MM.1S (cell line): ENCODE measurements at regions not wholly inside any gene's neighbourhood (a gene's known extent, or its start where the extent isn't known, plus 50 kb on each side); places are given as distances from the start of the nearest gene placed in this dataset.

ENCODE experiments used
- DNase-seq: peaks from one replicate; pipeline ENCODE4 v3.0.0-alpha.2; 2015
- H2AFZ ChIP-seq: fragments of 300-600 bp; sonication (generic); 2 replicates; pipeline ENCODE4 v1.6.0; 2016; ENCODE audit warnings: antibody characterized with exemption, low read length
- H3F3A ChIP-seq: fragments of 300-600 bp; sonication (generic); 2 replicates; pipeline ENCODE4 v1.6.1; 2016; ENCODE audit warnings: mild to moderate bottlenecking, antibody characterized with exemption, low read length, moderate library complexity, mixed read lengths; ENCODE audit not compliant: insufficient read depth
- H3K27ac ChIP-seq: fragments of 300-600 bp; sonication (generic); 2 replicates; pipeline ENCODE4 v1.5.1; 2016; ENCODE audit warnings: mild to moderate bottlenecking, low read length
- H3K27me3 ChIP-seq: fragments of 300-600 bp; sonication (generic); replicated peaks from 2 replicates; pipeline ENCODE4 v1.6.0; 2016; ENCODE audit warnings: low read length; ENCODE audit not compliant: insufficient read depth
- H3K36me3 ChIP-seq: fragments of 300-600 bp; sonication (generic); replicated peaks from 2 replicates; pipeline ENCODE4 v1.6.1; 2016; ENCODE audit warnings: mild to moderate bottlenecking, low read length, mixed read lengths; ENCODE audit not compliant: insufficient read depth
- H3K4me1 ChIP-seq: fragments of 300-600 bp; sonication (generic); 2 replicates; pipeline ENCODE4 v1.6.1; 2016; ENCODE audit warnings: low read length, mixed read lengths
- H3K4me2 ChIP-seq: fragments of 300-600 bp; sonication (generic); 2 replicates; pipeline ENCODE4 v1.6.0; 2016; ENCODE audit warnings: low read depth, low read length
- H3K4me3 ChIP-seq: fragments of 300-600 bp; sonication (generic); 2 replicates; pipeline ENCODE4 v1.5.1; 2016; ENCODE audit warnings: low read length, mixed read lengths
- H3K79me2 ChIP-seq: fragments of 300-600 bp; sonication (generic); 2 replicates; pipeline ENCODE4 v1.6.1; 2016; ENCODE audit warnings: mixed run types, low read length, mixed read lengths
- H3K9ac ChIP-seq: fragments of 300-600 bp; sonication (generic); 2 replicates; pipeline ENCODE4 v1.6.1; 2016; ENCODE audit warnings: low read length, mixed read lengths
- H3K9me2 ChIP-seq: fragments of 300-600 bp; sonication (generic); replicated peaks from 2 replicates; pipeline ENCODE4 v1.6.1; 2016; ENCODE audit warnings: mild to moderate bottlenecking, low read length, mixed read lengths; ENCODE audit not compliant: insufficient read depth
- H3K9me3 ChIP-seq: fragments of 300-600 bp; sonication (generic); replicated peaks from 2 replicates; pipeline ENCODE4 v1.6.1; 2016; ENCODE audit warnings: mild to moderate bottlenecking, low read length, mixed read lengths; ENCODE audit not compliant: insufficient read depth
- H4K20me1 ChIP-seq: fragments of 300-600 bp; sonication (generic); 2 replicates; pipeline ENCODE4 v1.6.1; 2016; ENCODE audit warnings: mild to moderate bottlenecking, low read length, moderate library complexity, mixed read lengths; ENCODE audit not compliant: insufficient read depth
- EZH2 ChIP-seq: fragments of 300-600 bp; sonication (generic); optimal IDR thresholded peaks from 2 replicates; pipeline ENCODE3; 2017; ENCODE audit warnings: low read depth, mild to moderate bottlenecking, antibody characterized with exemption, low read length, mixed read lengths
- EZH2phosphoT487 ChIP-seq: fragments of 300-600 bp; sonication (generic); IDR thresholded peaks from 2 replicates; pipeline ENCODE4 v1.6.1; 2018; ENCODE audit warnings: antibody characterized with exemption, low read length
- TF ChIP-seq, protein P1 (sequence below): fragments of 300-600 bp; sonication (generic); IDR thresholded peaks from 2 replicates; pipeline ENCODE4 v1.5.1; 2016; ENCODE audit warnings: antibody characterized with exemption, low read length, mixed read lengths

DNA sequence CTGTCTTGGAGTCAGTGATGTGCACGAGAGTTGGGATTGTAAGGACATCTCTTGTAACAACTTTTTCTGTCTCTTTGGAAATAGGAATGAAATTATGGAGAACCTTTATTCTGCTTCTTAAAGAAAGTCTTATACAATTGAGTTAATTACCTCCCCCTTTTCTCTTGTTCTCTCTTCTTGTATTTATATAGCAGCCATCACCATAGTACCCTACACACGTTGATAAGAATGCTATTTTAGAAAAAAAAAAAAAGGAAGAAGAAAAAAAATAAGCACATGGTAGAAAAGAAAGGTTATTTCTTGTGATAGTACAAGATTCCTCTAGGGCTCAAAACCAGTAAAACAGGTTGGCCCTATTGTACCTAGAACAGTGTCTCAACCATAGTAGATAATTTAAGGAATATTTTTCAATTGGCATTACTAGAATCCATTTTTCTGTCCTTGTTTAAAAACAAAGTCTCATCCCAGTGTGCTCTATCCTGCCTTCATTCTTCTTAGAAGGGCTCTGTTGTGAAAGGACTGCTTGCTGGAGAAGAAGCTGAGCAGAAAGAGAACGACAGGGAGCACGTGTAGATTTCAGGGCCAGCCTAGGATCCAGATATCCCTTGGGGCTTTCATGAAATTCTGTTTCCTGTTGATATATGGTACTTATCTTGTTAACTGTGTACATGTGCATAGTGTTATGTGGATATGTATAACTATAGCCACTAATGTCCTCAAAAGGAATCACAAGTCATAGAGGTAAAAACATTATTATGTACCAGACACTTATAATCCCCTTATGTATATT lies 392.3 kb upstream of the MEF2C start:
- Histone ChIP-seq H2AFZ (no peak overlapping the region), H4K20me1 (no peaks in the 10 kb centered on the region), H3K27ac (no peak overlapping the region), H3K36me3 (no peaks in the 10 kb centered on the region), H3K27me3 (no peaks in the 10 kb centered on the region), H3K4me3 (no peak overlapping the region), H3K9me3 (no peaks in the 10 kb centered on the region), H3K4me2 (no peak overlapping the region), H3K9ac (no peak overlapping the region), H3K9me2 (no peaks in the 10 kb centered on the region), H3F3A (peaks cover 33% of the 10 kb centered on the region), H3K4me1 (peaks cover 37% of the 10 kb centered on the region), H3K79me2 (no peaks in the 10 kb centered on the region)
- DNase-seq: no peak
- TF ChIP-seq, protein P1, sequence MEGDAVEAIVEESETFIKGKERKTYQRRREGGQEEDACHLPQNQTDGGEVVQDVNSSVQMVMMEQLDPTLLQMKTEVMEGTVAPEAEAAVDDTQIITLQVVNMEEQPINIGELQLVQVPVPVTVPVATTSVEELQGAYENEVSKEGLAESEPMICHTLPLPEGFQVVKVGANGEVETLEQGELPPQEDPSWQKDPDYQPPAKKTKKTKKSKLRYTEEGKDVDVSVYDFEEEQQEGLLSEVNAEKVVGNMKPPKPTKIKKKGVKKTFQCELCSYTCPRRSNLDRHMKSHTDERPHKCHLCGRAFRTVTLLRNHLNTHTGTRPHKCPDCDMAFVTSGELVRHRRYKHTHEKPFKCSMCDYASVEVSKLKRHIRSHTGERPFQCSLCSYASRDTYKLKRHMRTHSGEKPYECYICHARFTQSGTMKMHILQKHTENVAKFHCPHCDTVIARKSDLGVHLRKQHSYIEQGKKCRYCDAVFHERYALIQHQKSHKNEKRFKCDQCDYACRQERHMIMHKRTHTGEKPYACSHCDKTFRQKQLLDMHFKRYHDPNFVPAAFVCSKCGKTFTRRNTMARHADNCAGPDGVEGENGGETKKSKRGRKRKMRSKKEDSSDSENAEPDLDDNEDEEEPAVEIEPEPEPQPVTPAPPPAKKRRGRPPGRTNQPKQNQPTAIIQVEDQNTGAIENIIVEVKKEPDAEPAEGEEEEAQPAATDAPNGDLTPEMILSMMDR: no peak
- TF ChIP-seq EZH2: no peak
- no peak for TF ChIP-seq EZH2phosphoT487

DNA sequence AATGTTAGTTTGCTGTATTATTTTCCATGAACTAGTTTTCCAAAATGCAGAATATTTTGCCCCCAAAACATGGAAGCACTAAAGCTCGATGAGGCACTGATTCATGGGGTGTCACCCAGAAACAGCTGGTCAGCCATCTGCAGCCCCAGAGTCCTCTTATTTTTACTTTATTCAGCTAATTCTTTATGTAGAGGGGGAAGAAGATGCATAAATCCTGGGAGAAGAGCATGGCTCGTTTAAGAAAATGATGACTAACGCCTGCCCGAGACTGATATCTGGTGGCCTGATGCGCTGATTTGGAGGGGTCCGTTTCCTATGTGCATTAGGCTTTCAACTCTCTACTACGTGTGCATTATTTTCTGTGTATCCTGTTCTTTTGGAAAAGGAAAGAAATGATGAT lies 390.3 kb upstream of the MEF2C start:
- Histone ChIP-seq H3K9me3 (no peaks in the 10 kb centered on the region), H3F3A (peaks cover 35% of the 10 kb centered on the region), H3K9ac (peak overlapping the region; percentile 73; the same call in 1 of the 2 replicates), H3K9me2 (no peaks in the 10 kb centered on the region), H4K20me1 (no peaks in the 10 kb centered on the region), H3K4me3 (0 out of 2 replicates have a peak overlapping the region, but pooled peaks have one; percentile 26), H3K4me2 (peak overlapping the region; percentile 78), H2AFZ (peak overlapping the region; percentile 7; the same call in 1 of the 2 replicates), H3K27ac (peak overlapping the region; percentile 95), H3K27me3 (no peaks in the 10 kb centered on the region), H3K4me1 (peaks cover 48% of the 10 kb centered on the region), H3K36me3 (no peaks in the 10 kb centered on the region), H3K79me2 (no peaks in the 10 kb centered on the region)
- TF ChIP-seq, protein P1: no peak
- TF ChIP-seq EZH2 (no peak), EZH2phosphoT487 (no peak)
- no peak for DNase-seq

DNA sequence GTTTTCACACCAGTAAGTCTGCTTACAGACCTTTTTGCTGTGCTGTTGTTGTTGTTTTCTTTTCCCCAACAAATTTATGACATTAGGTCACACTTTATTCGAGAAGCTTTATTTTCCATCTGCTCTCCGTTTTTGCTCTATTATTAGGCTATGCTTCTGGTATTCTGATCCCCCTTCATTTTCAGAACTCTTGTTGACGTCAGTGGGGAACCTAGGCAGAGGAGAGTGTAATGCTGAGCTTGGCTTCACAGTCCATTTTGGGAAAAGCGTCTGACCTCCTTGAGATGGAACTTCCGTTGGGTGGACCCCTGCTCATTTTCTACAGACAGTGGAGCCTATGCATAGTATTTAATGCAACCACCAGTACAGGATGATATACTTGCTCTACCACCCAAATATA lies 387.9 kb upstream of the MEF2C start:
- Histone ChIP-seq H3K9ac (peak overlapping the region; percentile 76), H3K79me2 (no peaks in the 10 kb centered on the region), H2AFZ (0 out of 2 replicates have a peak overlapping the region, but pooled peaks have one; percentile 7), H3K36me3 (no peaks in the 10 kb centered on the region), H3K4me3 (peak overlapping the region; percentile 35), H3K27me3 (no peaks in the 10 kb centered on the region), H3K4me1 (peaks cover 53% of the 10 kb centered on the region), H4K20me1 (no peaks in the 10 kb centered on the region), H3F3A (peaks cover 35% of the 10 kb centered on the region), H3K9me2 (no peaks in the 10 kb centered on the region), H3K4me2 (peak overlapping the region; percentile 75), H3K9me3 (no peaks in the 10 kb centered on the region), H3K27ac (peak overlapping the region; percentile 95)
- TF ChIP-seq, protein P1: no peak
- TF ChIP-seq EZH2 (no peak), EZH2phosphoT487 (no peak)
- peak; percentile 82 for DNase-seq
